ENCODE measurements at regions not wholly inside any gene's neighbourhood (a gene's known extent, or its start where the extent isn't known, plus 50 kb on each side); places are given as distances from the start of the nearest gene placed in this dataset.

DNA sequence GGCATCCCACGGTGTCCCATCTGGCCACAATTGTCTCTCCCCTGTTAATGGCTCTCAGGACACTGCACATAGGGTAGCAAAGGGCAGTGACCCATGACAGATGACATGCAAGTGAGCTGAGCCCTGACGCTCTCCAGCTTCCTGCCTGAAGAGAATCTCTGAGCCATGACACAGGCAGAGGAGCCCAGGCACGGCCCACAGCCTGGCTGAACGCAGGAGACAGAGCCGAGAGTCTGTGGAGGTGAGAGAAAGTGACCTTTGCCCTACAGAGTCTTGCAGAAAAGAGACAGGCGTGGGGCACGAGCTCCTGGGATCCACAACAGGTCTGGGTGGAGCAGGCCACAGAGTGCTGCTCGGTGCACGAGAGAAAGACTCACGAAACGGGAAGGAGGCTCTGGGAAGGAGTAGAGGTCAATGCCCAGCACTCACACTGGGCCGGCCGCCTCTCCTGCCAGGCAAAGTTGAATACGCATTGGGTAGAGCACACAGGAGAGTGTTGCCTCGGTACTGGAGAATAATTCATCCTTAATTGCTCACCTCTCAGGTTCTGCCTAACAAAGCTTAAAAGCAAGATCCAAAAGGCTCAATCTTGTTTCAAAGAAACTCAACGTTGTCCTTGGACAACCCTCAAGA, 90.3 kb downstream of the MRPL36 start:
- H3F3A ChIP-seq (ENCODE audit: insufficient read depth, low read length), result no peaks in the 10 kb centered on the region
- H3K9ac ChIP-seq (ENCODE audit: low read length), result no peak overlapping the region
- H3K79me2 ChIP-seq (ENCODE audit: low read length), result no peaks in the 10 kb centered on the region
- H3K9me2 ChIP-seq (replicated peaks; ENCODE audit: insufficient read depth, low read length), result no peaks in the 10 kb centered on the region
- H2AFZ ChIP-seq (ENCODE audit: low read length), result no peak overlapping the region
- no peaks in the 10 kb centered on the region for H3K4me1 ChIP-seq (ENCODE audit: low read length)
- no peak overlapping the region for H3K4me3 ChIP-seq (ENCODE audit: low read length)
- peaks cover 14% of the 10 kb centered on the region for H3K27me3 ChIP-seq (replicated peaks; ENCODE audit: insufficient read depth, low read length)
- no peak overlapping the region for H3K4me2 ChIP-seq (ENCODE audit: low read depth, low read length)
- H4K20me1 ChIP-seq (ENCODE audit: insufficient read depth, low read length), result no peaks in the 10 kb centered on the region
- no peak for DNase-seq
- H3K9me3 ChIP-seq (replicated peaks; ENCODE audit: insufficient read depth, low read length), result no peaks in the 10 kb centered on the region
- no peak overlapping the region for H3K27ac ChIP-seq (ENCODE audit: low read length)
- H3K36me3 ChIP-seq (replicated peaks; ENCODE audit: insufficient read depth, low read length), result no peaks in the 10 kb centered on the region
- TF ChIP-seq, protein P1, sequence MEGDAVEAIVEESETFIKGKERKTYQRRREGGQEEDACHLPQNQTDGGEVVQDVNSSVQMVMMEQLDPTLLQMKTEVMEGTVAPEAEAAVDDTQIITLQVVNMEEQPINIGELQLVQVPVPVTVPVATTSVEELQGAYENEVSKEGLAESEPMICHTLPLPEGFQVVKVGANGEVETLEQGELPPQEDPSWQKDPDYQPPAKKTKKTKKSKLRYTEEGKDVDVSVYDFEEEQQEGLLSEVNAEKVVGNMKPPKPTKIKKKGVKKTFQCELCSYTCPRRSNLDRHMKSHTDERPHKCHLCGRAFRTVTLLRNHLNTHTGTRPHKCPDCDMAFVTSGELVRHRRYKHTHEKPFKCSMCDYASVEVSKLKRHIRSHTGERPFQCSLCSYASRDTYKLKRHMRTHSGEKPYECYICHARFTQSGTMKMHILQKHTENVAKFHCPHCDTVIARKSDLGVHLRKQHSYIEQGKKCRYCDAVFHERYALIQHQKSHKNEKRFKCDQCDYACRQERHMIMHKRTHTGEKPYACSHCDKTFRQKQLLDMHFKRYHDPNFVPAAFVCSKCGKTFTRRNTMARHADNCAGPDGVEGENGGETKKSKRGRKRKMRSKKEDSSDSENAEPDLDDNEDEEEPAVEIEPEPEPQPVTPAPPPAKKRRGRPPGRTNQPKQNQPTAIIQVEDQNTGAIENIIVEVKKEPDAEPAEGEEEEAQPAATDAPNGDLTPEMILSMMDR (IDR thresholded peaks at IDR 0.05; ENCODE audit: low read length), result no peak
- TF ChIP-seq EZH2phosphoT487 (IDR thresholded peaks at IDR 0.05; ENCODE audit: low read length) (no peak), EZH2 (optimal IDR thresholded peaks at IDR 0.05; ENCODE audit: low read depth, low read length) (no peak)

DNA sequence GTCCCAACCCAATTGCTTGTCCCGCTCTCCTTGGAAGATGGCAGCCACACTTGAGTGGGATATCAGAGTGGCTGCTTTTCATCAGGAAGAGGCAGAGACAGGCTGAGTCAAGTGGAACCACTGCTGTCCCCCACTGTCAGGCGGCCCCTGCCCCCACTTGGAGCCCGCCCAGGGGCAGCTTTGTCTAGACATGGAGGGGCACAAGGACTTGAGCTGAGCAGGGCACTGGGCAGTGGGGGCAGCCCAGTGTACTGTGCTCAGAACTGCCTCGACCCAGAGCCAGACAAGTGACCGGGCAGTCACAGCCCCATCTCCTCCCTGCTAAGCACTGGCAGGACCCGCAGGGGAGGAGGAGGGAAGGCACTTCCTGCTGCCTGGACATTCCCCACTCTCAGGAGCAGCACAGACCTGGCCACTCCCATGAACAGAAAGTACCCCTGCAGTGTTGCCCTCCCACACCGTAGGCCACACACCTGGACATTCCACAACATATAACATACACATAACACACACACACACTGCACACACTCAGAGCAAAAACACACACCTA, 91.0 kb downstream of the MRPL36 start:
- Histone ChIP-seq H3K79me2 (ENCODE audit: low read length) (no peaks in the 10 kb centered on the region), H3K27ac (ENCODE audit: low read length) (no peak overlapping the region), H3K9me3 (replicated peaks; ENCODE audit: insufficient read depth, low read length) (no peaks in the 10 kb centered on the region), H3K27me3 (replicated peaks; ENCODE audit: insufficient read depth, low read length) (peaks cover 20% of the 10 kb centered on the region), H3K9me2 (replicated peaks; ENCODE audit: insufficient read depth, low read length) (no peaks in the 10 kb centered on the region), H2AFZ (ENCODE audit: low read length) (no peak overlapping the region), H3F3A (ENCODE audit: insufficient read depth, low read length) (no peaks in the 10 kb centered on the region), H3K36me3 (replicated peaks; ENCODE audit: insufficient read depth, low read length) (no peaks in the 10 kb centered on the region), H4K20me1 (ENCODE audit: insufficient read depth, low read length) (no peaks in the 10 kb centered on the region), H3K4me3 (ENCODE audit: low read length) (no peak overlapping the region), H3K4me1 (ENCODE audit: low read length) (no peaks in the 10 kb centered on the region), H3K4me2 (ENCODE audit: low read depth, low read length) (no peak overlapping the region), H3K9ac (ENCODE audit: low read length) (no peak overlapping the region)
- DNase-seq, result no peak
- TF ChIP-seq, protein P1 (IDR thresholded peaks at IDR 0.05; ENCODE audit: low read length), result no peak
- TF ChIP-seq EZH2phosphoT487 (IDR thresholded peaks at IDR 0.05; ENCODE audit: low read length) (no peak), EZH2 (optimal IDR thresholded peaks at IDR 0.05; ENCODE audit: low read depth, low read length) (no peak)

DNA sequence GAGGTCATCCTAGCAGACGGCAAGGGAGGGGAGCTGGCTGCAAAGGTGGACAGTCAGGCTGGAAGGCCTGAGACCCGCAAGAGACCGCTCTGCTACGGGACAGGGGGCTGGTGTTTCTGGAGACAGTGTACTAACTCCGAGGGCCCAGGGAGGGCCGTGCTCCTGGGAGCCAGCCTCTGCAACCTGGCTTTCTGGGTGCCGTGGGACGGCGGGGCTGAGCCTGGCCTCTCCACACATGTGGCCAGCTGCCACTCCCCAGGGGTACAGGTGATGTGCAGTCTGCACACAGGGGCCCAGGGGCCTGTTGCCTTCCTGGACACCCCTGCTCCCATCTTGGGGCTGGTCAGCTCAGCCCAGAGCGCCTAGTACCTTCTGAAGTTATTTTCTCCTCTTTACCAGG, 92.2 kb downstream of the MRPL36 start:
- H3K27ac ChIP-seq (ENCODE audit: low read length), result no peak overlapping the region
- no peak overlapping the region for H3K9ac ChIP-seq (ENCODE audit: low read length)
- DNase-seq, result no peak
- H3K27me3 ChIP-seq (replicated peaks; ENCODE audit: insufficient read depth, low read length), result peaks cover 32% of the 10 kb centered on the region
- no peak overlapping the region for H3K4me2 ChIP-seq (ENCODE audit: low read depth, low read length)
- no peaks in the 10 kb centered on the region for H3K79me2 ChIP-seq (ENCODE audit: low read length)
- H3F3A ChIP-seq (ENCODE audit: insufficient read depth, low read length), result no peaks in the 10 kb centered on the region
- H3K9me3 ChIP-seq (replicated peaks; ENCODE audit: insufficient read depth, low read length), result no peaks in the 10 kb centered on the region
- no peaks in the 10 kb centered on the region for H4K20me1 ChIP-seq (ENCODE audit: insufficient read depth, low read length)
- no peaks in the 10 kb centered on the region for H3K9me2 ChIP-seq (replicated peaks; ENCODE audit: insufficient read depth, low read length)
- no peaks in the 10 kb centered on the region for H3K4me1 ChIP-seq (ENCODE audit: low read length)
- no peak overlapping the region for H3K4me3 ChIP-seq (ENCODE audit: low read length)
- no peak overlapping the region for H2AFZ ChIP-seq (ENCODE audit: low read length)
- TF ChIP-seq, protein P1 (IDR thresholded peaks at IDR 0.05; ENCODE audit: low read length), result no peak
- no peak for TF ChIP-seq EZH2 (optimal IDR thresholded peaks at IDR 0.05; ENCODE audit: low read depth, low read length)
- no peak for TF ChIP-seq EZH2phosphoT487 (IDR thresholded peaks at IDR 0.05; ENCODE audit: low read length)
- H3K36me3 ChIP-seq (replicated peaks; ENCODE audit: insufficient read depth, low read length), result no peaks in the 10 kb centered on the region
